ENCODE measurements at regions not wholly inside any gene's neighbourhood (a gene's known extent, or its start where the extent isn't known, plus 50 kb on each side); places are given as distances from the start of the nearest gene placed in this dataset.

DNA sequence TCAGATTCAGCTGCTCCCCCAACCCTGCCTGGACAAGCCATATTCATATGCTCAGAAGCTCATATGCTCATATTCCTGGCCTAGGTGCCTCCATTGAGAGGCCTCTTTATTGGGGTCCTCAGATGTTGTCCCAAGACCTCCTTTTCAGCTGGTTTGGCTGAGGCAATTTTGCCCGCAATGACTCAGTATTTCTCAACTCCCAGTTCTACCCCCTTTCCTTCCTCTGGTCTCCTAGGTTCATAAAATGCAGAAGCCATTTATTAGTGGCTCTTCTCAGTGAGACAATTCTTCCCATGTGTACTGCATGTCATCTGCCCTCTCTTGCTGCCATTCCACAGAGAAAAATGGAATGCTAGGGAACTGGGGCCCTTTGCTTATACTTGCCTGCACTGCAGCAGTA lies 110.7 kb downstream of the INHBA start:
- TF ChIP-seq, protein P1, sequence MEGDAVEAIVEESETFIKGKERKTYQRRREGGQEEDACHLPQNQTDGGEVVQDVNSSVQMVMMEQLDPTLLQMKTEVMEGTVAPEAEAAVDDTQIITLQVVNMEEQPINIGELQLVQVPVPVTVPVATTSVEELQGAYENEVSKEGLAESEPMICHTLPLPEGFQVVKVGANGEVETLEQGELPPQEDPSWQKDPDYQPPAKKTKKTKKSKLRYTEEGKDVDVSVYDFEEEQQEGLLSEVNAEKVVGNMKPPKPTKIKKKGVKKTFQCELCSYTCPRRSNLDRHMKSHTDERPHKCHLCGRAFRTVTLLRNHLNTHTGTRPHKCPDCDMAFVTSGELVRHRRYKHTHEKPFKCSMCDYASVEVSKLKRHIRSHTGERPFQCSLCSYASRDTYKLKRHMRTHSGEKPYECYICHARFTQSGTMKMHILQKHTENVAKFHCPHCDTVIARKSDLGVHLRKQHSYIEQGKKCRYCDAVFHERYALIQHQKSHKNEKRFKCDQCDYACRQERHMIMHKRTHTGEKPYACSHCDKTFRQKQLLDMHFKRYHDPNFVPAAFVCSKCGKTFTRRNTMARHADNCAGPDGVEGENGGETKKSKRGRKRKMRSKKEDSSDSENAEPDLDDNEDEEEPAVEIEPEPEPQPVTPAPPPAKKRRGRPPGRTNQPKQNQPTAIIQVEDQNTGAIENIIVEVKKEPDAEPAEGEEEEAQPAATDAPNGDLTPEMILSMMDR (IDR thresholded peaks at IDR 0.05) = no peak
- TF ChIP-seq POLR2A (IDR thresholded peaks at IDR 0.05) = no peak
